Spleen (tissue), 7 donors: ENCODE measurements at regions not wholly inside any gene's neighbourhood (a gene's known extent, or its start where the extent isn't known, plus 50 kb on each side); places are given as distances from the start of the nearest gene placed in this dataset.
"Not testable (repeated sequence)": the region's sequence is repeated elsewhere in the genome, so short reads cannot be mapped to it uniquely, and the experiment has no call there.

Experiments
- POLR2A ChIP-seq, 3 donors: fragments of 450-650 bp; IDR thresholded peaks; one replicate each; pipeline ENCODE4 v1.5.1; 2017; ENCODE audit warnings: antibody characterized with exemption in 3 of 3, mild to moderate bottlenecking in 1 of 3
- POLR2AphosphoS5 ChIP-seq, 3 donors: sonication (generic); formaldehyde crosslinking; IDR thresholded peaks; one replicate each; pipeline ENCODE4 v1.5.1; 2017; ENCODE audit warnings: antibody characterized with exemption in 3 of 3
- TF ChIP-seq, protein P1 (sequence below), 11 experiments: fragments of 200-600 bp in 7 of 11; fragments of 450-650 bp in 4 of 11; sonication (generic) in 4 of 11; IDR thresholded peaks in 8 of 11; conservative IDR thresholded peaks in 3 of 11; 1 replicate in 7 of 11; 2 replicates in 4 of 11; pipeline versions ENCODE4 v1.4.0 to v1.8.0; 2016 to 2021; ENCODE audit warnings: antibody characterized with exemption in 11 of 11, inconsistent platforms in 4 of 11, mild to moderate bottlenecking in 1 of 11
- donor health status: DM: no; HTN: no; CAD: no; lungs with moderate emphysema.
- donor health status: DM: no; HTN: no; CAD: no.
- donor health status: DM: no; HTN: no; CAD: no.

DNA sequence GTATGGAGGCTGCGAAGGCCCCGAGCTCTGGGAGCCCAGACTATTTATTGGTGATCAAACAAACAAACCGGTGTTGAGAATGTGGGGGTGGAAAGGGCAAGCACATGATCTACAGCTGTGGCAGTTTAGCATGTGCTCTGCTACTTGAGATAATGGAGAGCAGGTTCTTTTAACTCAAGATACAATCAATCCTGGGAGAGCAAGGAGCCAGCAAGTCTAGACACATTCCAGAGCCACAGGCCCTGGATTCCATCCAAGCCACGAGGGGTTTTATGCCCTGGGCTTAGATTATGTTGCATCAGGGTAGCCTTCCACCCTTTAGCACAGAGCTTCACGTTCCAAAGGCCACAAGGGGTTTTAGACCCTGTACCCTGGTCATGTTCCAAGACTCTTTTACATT, 355.9 kb upstream of the ARID1B start:
- TF ChIP-seq, protein P1, sequence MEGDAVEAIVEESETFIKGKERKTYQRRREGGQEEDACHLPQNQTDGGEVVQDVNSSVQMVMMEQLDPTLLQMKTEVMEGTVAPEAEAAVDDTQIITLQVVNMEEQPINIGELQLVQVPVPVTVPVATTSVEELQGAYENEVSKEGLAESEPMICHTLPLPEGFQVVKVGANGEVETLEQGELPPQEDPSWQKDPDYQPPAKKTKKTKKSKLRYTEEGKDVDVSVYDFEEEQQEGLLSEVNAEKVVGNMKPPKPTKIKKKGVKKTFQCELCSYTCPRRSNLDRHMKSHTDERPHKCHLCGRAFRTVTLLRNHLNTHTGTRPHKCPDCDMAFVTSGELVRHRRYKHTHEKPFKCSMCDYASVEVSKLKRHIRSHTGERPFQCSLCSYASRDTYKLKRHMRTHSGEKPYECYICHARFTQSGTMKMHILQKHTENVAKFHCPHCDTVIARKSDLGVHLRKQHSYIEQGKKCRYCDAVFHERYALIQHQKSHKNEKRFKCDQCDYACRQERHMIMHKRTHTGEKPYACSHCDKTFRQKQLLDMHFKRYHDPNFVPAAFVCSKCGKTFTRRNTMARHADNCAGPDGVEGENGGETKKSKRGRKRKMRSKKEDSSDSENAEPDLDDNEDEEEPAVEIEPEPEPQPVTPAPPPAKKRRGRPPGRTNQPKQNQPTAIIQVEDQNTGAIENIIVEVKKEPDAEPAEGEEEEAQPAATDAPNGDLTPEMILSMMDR (IDR thresholded peaks at IDR 0.05 in 8 of 11, conservative IDR thresholded peaks at IDR 0.05 in 3 of 11): not testable (repeated sequence)
- not testable (repeated sequence) for TF ChIP-seq POLR2AphosphoS5, POLR2A (IDR thresholded peaks at IDR 0.05)
